Ureter (tissue), 1 donor: ENCODE measurements at regions not wholly inside any gene's neighbourhood (a gene's known extent, or its start where the extent isn't known, plus 50 kb on each side); places are given as distances from the start of the nearest gene placed in this dataset.

Experiments used
- DNase-seq: peaks from one replicate; pipeline ENCODE4 v3.0.0-alpha.2; 2020; ENCODE audit warnings: low spot score
- donor health status: DM: yes; HTN: yes; CAD: no.

DNA sequence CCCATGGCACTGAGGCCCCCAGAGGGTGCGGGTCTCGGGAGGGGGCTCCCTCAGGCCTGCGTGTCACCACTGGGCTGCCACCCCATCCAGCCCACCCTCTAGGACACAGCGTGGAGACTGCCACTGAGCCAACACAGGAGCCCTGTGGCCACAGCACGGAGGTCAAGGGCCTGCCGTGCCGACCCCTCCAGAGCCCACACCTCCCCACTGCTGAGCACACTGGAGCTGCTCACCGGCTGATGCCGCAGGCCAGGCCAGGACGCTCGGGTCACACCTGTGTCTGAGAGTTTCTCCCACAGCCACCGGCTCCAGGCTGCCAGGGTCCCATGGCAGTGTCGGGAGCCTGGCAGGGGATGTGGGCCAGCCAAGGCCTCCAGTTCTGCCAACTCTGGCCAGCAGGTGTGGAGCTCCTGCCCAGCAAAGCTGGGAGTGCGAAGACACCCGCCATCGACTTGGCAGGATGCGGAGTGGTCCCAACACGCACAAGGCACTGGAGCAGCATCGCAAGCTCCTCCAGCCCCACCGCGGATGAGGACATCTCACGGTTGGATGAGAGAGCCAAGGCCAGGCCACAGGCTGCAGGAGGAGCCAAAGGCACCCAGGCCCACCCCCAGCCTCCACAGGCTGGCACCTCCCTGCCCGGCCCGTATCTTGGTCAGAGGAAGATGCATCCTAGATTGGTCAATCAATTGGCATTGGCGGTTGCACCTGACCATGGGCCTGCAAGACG, 187.1 kb downstream of the BRD1 start:
- DNase-seq: no peak

DNA sequence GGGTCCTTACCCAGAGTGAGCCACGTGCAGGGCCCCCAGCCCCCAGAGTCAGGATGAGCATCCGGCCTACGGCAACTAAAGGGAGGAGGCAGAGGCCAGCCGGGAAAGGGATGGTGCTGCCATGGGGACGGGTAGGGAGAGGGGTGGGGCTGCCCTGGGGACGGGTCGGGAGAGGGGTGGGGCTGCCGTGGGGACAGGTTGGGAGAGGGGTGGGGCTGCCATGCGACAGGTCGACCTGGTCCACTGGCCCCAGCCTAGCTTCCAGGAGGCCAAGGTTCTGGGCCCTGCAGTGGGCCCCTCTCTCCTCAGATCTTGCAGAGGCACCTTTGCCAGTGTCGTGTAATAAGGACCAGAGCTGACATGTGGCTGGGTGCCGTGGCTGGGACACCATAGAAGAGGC, 187.7 kb downstream of the BRD1 start:
- DNase-seq: no peak

DNA sequence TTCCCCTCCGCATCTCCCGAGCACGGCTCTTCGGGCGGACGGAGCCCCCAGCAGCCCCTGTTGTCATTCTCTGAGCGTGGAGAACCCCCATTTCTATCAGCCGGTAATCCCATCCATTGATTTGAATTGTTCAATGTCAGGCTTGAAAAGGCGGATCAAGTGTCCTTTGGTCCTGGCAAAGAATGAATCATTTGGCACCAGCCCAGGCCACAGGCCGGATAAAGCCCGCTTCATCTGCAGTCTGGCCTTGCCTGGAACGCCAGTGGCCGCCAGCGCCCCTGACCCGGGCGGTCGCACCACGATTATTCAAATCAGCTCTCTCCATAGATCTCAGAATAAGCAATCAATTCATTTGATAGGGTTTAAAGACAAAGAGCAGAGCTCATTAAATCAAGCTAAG, 188.9 kb downstream of the BRD1 start:
- no peak for DNase-seq

DNA sequence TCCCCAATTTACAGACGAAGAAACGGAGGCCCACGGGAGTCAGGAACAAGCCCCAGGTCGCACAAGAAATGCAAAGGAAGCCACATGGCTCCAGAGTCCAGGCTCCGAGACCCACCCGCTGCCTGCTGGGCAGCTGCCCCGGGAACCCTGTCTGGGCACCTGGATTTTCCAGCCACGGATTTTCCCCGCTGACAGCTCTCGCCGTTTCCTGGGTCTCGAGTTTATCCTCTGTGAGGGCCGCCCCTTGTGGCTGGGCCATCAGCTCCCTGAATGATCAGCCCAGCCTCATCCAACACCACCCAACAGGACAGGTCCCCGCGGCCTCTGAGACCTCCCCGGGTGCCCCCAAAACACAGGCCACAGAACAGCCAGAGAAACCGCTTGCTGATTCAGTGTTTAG, 189.7 kb downstream of the BRD1 start:
- no peak for DNase-seq

DNA sequence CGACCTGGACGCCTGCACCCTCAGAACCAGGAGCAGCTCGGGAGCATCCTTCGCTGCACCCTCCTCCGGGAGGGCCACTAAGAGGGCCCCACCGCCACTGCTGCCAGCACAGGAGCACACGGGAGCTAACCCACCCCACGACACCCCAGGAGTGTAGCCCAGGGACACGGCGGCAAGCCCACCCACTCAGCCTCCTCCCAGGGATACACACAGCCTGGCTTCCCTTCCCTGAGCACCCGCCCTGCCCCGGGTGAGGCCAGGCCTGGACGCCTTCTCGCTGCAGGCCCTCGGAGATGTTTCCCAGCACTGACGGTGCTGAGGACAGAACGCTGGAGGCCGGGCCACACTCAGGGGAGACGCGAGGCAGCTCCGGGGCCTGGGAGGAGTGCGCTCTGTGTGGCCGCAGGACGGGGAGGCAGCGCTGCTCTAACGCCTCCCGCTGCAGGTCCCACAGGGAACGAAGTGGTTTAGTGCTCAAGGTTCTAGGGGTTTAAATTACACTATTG, 190.4 kb downstream of the BRD1 start:
- no peak for DNase-seq

DNA sequence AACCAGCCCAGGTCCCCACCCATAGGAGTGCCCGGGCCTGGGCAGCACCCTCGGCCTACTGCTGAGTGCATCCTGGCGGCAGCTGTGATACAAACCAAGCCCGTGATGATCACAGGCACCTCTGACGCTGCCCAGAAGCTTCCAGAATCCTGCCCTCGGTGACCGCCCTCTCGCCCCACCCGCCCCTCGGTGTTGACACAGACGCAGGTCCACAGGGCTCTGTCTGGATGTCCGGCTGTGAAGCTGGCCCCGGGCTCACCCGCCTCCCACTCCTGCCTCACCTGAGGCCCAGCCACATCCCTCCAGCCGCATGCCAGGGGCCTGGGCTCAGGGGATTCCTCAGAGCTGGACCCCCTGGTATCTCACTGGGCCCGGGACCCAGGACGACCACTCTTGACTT, 191.0 kb downstream of the BRD1 start:
- DNase-seq: no peak

DNA sequence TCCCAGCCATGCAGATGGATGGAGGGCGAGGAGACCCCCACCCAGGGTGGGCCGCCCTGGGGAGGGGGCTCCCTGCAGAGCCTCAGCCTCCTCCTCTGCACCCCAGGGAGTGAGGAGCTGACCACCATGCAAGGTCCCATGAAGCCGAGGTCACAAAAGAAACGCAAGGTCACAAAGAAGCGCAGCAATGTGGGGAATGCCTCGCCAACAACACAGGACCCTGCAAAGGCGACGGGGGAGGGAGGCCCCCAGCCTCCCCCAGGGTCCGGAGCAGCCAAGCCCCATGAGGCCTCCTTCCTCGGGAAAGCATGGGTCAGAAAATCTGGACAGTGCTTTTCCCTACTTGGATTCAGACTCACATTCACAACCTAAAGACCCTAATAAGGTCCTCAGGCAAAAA, 191.5 kb downstream of the BRD1 start:
- no peak for DNase-seq

DNA sequence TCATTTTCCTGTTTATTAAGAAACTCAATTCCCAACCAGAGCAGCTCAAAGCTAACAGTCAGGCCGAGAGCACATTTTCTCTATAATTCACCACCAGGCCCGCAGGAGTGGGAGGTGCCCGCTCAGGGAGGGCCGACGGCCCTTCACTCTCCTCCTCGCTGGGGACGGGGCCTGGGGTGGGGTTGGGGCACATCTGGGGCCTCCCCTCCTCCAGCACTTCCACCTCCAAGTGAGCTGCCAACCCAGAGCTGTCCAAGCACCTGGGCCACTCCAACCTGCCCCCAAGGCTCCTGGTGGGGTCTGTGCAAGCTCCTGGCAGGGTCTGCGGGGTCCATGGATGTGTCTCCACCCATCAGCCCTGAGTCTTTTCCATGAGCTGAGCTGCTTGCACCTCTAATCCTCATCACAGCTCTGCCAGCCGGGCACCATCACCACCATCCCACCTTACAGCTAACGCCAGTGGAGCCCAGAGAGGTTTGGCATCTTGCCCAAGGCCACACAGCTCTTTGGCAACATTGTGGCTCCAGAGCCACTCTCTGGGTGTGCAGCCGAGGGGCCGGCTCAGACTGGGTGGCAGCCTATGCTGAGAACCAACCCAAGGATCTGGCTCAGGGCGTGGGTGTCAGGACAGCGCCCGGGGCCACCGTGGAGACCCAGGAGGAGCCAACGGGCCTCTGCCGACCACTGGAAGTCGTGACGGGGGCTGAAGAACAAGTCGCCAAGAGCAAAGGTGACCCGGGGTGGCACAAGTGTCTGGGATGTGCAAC, 193.5 kb downstream of the BRD1 start:
- DNase-seq: no peak

DNA sequence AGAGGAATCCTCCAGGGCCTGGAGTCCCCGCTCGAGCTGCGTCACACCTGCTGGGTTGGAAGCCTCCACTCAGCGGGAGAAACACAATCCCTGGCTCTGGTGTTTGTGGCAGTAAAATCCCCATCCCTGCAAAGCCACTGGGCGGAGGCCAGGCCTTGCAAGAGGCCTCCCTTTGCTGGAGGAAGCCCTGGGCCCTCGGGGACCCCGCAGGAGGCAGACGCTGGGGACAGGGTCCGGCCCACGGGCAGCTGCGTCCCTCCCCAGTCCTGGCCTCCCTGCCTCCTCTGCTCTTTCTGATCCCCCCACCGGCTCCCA, 194.7 kb downstream of the BRD1 start:
- no peak for DNase-seq

DNA sequence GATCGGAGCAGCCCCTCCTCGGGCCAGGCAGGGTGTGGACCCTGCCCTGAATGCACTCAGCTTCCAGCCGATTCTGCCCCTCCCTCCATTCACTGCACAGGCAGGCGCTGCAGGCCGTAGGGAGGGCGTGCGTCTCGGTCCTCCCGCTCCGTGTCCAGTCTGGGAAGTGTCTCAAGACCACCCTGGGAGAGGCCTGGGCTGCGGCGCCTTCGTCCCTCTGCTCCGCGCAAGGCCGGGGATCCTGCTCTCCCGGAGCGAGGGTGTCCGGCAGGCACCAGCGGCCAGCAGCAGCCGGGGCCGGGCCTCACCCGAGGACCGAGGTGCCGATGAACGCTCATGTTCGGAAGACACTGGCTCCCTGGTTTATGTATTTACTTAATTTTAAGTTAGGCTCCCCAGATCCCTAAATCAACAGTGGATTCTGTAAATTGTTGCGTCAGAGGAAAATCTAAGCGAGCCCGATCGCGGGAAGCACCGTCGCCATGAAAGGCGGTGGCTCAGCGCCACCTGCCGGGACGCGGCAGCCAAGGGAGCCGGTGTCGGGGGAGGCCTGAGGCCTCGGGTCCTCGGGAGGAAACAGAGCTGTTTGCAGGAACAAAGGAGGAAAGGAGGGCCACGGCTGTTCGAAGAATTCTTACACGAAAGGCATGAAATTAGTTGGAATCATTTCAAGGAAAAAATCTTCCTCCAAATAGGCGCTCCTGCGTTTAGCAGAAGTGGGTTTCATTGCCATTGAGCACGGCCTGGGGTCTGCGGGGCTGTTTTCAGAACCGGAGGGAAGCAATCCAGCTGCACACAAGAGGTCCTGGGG, 195.3 kb downstream of the BRD1 start:
- peak; percentile 71 for DNase-seq

DNA sequence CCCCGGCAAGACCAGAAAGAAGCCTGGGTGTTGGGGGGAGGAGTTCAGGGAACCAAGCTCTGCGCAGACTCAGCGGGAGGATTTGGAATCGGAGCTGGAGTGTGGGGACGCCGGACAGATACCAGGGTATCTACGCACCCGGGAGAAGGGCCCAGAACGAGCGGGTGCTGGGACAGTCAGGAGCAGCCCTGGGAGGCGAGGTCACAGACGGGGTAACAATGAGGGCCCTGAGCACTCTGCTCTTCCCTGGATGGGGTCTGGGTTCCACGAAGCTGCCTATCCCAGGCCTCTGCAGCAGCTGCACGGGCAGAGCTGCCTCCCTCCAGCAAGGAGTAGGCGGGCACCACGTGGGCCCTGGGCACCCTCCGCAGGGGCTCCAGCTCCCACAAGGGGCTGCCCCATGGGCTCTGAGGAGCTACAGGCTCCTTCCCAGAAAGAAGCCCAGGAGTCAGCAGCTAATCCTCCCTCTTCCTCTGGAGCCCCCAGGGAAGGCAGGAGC, 197.2 kb downstream of the BRD1 start:
- DNase-seq: no peak

DNA sequence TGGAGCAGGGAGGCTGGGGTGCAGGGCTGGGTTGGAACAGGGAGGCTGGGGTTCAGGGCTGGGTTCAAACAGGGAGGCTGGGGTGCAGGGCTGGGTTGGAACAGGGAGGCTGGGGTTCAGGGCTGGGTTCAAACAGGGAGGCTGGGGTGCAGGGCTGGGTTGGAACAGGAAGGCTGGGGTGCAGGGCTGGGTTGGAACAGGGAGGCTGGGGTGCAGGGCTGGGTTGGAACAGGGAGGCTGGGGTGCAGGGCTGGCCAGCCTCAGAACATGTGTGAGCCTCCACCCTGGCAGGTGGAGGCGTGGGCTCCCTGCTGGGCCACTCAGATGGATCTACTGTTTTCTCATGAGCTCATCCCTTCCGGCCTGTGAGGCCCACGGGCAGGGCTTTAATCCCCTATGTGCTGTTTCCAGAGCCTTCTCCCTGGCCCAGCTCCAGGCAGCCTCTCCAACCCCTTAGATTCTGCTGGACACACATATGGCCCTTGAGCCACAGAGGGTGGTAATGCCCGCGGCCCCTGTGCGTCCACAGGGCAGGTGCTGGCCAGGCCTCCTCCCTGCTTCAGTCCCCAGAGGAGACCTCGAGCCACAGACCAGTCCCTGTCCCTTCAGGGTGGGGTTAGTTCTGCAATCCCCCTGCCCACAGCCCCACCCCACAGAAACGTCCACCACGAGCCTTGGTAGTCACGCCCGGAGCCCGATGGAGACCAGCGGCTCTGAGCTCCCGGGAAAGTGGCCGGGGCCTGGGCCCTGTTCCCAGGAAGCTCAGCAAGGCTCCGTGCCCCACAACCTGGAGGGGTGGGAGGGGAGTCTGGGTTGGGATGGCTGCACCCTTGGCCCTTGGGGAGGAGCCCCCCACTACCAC, 197.9 kb downstream of the BRD1 start:
- DNase-seq: no peak

DNA sequence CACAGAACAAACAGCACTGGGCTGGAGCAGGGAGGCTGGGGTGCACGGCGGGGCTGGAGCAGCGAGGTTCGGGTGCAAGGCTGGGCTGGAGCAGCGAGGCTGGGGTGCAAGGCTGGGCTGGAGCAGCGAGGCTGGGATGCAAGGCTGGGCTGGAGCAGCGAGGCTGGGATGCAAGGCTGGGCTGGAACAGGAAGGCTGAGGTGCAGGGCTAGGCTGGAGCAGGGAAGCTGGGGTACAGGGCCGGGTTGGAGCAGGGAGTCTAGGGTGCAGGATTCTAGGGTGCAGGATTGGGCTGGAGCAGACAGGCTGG, 198.5 kb downstream of the BRD1 start:
- DNase-seq: no peak

DNA sequence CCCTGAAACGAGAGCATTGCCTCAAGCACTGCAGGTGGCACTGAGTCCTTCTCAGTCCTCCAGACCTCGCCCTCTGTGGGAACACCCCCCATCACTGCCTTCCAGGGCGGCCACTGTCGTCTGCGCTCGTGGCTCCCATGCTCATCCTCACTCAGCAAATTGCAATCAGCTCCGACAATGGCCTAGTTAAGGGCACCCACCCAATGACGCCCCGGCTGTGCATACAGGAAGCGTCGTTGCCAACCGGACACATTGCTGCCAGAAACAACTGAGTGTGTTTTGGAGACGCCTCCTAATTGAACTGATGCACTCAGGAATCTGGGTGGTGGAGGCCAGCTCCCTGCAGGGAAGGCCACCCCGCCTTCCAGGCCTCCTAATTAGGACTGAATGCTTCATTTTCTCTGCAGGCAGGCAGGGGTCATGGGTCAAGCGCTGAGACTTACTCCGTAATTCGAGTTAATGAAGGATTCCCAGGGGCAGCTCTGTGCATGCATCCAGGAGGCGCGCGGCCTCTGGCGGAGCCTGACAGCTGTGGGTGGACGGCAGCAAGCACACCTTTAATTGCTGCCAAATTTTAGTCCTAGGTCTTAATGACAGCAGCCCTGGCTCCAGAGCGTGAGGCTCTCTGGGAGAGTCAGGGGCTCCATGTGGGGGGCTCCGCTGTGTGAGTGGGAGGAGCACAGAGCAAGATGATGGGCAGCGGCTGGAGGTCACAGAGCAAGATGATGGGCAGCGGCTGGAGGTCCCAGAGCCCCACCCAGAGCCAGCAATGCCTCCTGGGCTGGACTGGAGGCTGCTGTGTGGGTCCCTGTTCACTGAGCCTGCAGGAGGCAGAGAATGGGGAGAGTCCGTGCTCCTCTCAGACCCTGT, 199.0 kb downstream of the BRD1 start:
- no peak for DNase-seq

DNA sequence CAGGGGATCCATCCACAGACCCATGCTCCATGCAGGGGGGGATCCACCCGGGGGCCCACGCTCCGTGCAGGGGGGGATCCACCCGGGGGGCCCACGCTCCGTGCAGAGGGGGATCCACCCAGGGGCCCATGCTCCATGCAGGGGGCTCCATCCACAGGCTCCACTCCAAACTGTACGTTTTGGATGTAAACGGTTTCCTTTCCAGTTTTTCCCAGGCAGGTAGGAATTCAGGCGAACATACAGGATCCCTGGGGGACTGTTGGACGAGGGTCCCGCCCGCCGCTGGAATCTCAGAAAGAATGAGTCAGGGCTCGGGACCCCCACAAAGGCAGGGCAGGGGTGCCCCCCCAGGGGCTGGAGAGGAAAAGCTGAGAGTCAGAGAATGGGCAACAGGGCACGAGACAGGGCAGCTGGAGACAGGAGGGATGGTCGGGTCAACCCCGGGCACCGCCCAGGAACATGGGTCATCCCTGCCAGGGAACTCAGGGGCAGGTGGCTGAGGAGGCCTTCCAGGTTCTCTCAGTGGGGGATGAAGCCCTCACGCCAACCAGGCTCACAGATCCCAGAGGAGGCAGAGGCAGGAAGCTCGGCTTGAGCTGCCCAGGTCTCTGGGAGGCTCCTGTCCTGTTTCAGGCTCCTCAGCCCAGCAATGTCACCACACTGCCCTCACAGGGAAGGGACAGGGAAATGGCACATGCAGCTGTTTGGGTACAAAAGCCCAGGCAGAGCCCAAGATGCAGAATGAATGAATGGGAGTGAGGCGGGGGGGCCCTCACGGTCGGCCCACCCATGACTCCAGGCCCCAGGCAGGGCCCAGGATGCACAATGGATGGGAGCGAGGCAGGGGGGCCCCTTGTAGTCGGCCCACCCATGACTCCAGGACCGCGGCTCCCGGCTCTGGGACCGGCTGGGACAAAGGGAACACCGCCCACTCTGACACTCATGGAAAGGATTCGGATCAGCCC, 200.2 kb downstream of the BRD1 start:
- no peak for DNase-seq

DNA sequence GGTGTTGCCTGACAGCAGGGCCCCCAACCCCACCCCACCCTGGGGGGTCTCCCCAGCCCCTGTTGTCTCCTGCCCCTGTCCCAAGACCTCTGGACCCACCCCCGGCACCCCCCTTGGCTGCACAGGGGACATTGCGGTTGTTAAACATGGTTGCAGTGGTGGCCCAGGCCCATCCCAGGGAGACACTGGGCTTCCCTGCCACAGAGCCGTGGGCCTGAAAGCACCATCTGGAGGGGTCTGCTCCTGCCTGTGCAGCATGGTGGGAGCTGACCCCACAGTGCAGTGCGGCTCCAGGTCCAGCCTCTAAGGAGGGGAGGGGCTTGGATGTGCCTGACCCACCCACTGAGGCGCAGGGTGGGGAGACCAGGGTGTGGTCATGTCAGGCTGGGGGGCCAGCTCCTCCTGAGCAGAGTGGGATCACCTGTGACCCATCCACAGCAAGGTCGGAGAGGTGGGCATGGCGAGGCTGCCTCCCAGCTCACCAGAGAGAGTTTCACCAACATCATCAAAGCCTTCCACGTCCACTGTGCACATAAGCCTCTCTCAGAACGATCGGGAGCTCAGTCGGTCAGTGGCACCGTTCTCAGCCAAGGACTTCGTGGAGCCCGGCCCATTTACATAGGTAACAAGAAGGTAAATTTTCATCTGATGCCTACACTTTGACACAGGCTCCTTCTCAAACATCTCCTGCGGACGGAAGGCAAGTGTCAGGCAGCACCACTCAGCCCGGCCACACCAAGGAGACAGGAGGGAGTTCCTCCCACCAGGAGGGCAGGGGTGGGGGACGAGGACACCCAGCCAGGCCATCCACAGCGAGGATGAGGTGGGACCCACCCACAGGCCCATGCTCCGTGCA, 201.1 kb downstream of the BRD1 start:
- no peak for DNase-seq

DNA sequence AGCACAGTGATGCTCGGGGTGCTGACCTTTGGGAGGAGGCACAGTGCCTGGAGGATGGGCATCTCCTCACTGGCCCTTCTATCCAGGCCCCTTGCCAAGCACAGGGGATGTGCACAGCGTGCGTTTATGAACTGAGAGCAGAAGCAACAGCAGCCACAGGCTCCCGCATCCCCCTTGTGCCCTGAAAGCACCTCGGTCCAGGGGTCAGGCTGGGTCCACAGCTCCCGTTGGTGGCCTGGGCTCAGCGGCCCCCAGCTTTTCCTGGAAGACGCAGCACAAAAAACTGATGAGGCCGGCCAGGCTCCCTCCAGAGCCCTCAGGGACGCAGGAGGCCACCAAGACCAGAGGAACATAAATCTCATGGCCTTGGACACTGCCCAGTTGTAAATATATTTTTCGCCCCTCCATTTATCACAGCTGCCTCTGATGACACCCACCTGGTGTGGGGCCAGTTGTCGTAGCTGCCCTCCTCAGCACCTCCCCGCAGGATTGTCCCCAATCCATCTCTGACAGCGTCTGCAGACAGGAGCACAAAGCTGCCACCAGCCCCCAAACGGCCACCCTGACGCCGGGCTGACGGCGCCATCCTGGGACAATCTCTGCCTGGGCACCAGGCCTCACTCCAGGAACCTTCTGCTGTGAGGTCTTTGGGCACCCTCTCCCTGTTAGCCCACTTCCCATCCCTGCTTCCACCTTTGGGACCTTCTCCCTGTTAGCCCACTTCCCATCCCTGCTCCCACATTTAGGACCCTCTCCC, 203.1 kb downstream of the BRD1 start:
- no peak for DNase-seq

DNA sequence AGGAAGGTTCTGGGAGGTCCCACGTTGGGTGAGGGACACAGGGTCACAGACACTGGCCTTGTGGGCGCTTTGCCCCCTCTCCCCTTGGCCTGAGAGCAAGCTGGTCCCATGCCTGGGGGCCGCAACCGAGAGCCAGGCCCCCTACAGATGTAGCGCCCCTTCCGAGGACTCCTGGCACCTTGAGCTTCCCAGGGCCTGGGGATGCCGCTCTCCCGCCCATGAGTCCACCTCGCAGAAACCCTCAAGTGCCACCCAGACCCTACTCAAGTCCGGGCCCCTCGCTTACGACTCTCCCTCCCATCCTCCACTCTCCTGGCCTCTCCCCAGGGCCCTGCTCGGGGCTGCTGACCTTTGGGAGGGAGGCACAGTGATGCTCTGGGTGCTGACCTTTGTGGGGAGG, 204.0 kb downstream of the BRD1 start:
- DNase-seq: no peak
